NCI-H446 treated with DMSO at 0.1 percent for 48 hours (cell line): ENCODE measurements at regions not wholly inside any gene's neighbourhood (a gene's known extent, or its start where the extent isn't known, plus 50 kb on each side); places are given as distances from the start of the nearest gene placed in this dataset.
"Not testable (repeated sequence)": the region's sequence is repeated elsewhere in the genome, so short reads cannot be mapped to it uniquely, and the experiment has no call there.

Experiments used
- DNase-seq: peaks from one replicate; lab custom pipeline; 2025; lab: John Stamatoyannopoulos, UW

DNA sequence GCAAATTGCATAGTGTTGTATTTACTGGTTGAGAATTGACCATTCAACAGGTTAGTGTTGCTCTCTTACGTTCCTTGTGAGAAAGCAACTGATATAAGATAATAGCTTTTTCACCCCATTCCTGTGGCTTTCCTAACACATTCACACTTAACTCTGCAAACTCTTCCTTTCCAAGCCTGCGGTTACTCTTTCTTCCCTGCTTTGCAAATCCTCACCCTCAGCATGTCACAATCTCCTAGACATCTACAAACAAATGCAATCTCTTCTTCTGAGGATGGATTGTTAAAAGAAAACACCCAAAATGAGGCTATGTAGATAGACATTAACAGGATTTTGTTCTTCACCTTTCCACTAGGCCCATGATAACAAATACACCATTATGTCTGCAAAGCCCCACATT is 771.7 kb upstream of the PCDH7 start:
- no peak for DNase-seq

DNA sequence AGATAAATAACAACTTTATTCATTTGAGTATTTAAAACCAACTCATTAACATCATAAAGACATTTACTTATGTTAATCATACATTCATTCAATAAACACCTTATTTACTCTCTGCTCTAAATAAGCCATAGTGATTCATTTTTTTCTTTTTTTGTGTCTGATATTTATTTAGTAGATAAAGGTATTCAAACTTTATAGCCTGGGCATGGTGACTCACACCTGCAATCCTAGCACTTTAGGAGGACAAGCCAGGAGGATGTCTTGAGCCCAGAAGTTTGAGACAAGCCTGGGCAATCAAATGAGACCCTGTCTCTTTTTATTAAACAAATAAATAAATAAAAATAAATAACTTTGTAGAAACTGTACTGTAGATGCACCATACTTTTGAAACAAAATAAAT is 771.3 kb upstream of the PCDH7 start:
- DNase-seq: no peak

DNA sequence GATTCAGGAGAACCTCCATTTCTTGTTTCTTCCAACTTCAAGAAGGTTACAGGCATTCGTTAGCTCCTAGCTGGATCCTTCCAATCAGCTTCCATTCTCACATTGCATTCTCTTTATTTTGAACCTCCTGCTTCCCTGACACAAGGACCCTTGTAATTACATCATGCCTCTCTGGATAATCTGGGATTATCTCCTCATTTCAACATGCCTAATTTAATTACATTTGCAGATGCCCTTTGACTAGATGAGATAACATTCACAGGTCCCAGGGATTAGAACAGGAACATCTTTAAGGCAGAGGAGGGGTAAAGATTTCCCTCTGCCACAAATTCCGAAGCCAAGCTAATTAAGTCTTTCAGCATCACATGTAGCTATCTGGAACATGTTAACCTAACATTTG is 753.8 kb upstream of the PCDH7 start:
- no peak for DNase-seq

DNA sequence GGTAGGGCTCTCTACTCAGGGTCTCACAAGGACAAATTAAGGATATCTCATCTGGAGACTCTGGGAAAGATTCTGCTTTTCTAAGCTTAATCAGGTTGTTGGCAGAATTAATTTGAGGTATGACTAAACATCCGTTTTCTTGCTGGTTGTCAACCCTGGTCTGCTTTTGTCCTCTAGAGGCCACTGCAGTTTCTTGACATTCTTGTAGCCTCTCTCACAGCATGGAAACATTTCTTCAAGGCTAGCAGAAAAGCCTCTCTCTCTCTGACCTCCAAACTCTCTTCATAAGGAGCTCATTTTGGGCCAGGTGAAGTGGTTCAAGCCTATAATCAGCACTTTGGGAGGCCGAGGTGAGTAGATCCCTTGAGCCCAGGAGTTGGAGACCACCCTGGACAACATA is 749.5 kb upstream of the PCDH7 start:
- no peak for DNase-seq

DNA sequence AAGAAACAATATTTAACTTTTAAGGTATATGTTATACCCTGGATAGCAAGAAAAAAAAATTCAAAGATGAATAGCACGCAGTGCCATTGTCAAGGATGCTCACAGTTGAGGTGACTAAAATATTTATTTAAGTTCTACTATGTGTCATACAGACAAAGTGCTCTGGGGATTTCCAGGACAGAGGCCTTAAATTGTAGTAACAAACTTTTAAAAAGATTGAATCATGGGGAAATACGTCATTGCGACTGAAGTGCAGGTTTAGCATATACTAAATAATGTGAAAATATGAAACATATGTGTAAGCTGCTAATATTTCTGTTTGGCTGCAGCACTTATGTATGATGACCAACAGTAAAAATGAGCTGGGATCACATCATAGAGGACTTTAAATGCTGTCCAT is 748.0 kb upstream of the PCDH7 start:
- no peak for DNase-seq

DNA sequence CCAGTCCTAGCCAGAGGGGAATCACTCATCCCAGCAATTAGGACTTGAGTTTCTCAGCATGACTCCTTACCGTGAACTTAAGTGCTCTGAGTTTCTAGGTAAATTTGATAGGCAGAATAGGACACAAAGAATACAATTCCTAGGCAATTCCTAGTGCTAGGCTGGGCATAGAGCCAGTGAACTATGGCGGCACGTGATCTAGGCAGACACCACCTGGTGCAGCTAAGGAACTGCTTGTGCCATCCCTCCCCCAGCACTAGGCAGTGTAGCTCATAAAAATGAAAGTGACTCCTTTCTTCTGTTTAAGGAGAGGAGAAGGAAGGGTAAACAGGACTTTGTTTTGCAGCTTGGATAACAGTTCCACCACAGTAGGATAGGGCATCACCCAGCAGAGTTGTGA is 736.3 kb upstream of the PCDH7 start:
- no peak for DNase-seq

DNA sequence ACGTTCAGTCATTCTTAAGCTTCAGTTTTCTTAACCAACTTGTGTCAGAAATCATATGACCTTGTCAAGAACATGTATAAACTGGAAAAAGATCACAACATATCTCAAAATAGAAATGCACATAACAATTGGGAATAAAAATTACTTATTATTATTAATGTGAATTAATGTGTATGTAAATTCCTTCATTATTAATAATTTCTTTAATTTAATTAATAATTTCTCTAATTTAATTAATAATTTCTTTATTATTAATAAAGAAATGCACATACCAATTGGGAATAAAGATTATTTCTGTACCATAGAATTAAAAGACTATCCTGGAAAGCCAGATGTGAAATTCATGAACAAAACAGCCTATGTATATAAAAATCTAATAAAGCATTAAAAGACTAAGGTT is 718.5 kb upstream of the PCDH7 start:
- no peak for DNase-seq

DNA sequence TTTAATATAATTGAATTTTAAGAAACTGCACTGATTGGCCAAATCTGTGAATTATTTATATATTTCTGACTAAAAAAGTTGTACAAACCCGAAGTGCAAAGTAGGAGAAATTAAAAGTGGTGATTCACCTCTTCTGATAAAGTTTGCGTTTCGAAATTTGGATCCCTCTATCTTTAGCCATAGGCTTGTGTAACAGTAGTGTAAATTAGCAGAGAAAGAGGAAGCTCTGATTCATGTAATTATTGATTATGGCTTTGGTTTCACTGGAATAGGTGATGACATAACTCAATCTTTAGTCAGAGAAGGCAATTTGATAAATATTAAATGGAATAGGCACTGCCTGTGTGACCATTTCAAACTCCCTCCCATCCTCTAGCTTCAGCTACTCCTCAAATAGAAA is 717.8 kb upstream of the PCDH7 start:
- DNase-seq: no peak

DNA sequence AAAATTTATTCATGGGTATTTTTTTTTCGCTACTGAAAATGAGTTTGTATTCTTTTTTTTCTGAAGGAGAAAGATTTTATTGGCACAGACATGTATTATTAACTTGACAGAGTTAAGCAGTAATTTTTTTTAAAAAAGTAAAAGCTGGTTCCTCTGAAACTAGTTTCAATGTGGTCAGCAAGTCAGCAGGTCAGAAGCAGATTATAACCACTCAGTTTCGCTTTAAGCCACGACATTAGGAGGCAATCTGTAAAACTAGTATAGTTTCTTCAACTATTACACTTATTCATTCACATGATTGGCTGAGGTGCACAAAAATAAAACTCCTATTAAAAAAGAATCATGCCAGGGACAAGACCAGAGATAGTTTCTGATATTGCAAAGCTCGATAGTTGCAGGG is 714.2 kb upstream of the PCDH7 start:
- no peak for DNase-seq

DNA sequence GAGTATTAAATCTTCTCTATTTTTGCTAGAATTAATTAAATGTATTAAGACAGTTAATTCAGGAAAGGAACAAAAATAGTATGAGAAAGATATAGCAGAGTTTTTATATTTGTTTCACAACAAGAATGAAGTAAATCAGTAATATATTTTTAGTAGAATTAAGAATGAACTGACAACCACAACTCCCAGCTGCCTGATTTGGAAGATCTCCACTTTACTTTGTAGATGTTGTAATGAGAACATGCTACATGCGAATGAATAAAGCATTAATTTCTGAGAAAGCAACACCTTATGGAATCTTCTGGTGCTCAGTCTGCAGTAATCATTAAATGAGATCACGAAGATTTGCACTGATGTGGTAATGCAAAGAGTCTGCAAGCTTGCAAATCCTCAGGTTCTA is 695.6 kb upstream of the PCDH7 start:
- DNase-seq: no peak

DNA sequence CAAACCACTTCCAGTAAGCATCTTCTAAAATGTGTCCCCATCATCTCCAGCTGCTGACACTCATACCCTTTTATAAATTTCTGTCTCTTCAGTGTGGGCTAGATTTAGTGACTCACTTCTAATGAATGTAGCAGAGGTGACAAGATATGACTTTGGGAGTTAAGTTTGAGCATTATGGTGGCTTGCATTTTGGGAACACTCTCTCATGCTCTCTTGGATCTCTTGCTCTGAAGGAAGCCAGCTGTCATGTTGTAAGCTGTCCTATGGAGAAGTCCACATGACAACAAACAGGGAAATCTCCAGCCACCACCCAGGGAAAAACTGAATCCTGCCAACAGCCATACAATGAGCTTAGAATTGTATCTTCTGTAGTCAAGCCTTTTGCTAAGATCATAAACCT is 691.3 kb upstream of the PCDH7 start:
- no peak for DNase-seq

DNA sequence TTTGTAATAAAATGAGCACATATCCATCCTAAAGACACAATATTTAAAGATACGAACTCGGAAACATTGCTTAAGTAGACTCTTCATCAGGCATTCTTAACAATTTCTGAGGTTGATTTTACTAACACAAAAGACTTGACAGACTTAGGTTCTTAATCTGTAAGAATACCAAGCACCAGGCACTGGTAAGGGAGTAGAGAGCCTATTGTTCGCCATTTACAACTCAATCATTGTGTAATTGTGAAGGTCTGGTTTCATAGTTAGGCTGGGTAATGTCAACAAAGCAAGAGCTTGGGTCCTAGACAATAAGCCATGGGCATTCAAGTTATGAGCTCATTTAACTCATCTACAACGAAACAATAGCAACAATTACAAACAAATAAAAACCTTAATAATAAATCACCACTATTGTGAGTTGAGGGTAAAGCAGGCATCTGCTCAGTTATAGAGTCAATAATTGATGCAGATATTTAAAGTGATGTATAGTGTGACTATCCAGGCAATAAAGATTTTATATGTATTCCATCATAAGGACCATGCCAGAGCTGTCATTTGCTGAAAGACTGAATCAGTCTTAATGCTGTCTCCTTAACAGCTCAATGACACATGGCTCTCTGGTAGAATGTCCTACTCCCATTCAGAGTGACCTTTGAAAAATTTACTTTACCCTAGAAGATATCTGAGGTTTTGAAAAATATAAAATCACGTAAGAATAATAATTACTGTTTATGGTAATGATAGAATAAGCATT is 664.0 kb upstream of the PCDH7 start:
- DNase-seq: no peak

DNA sequence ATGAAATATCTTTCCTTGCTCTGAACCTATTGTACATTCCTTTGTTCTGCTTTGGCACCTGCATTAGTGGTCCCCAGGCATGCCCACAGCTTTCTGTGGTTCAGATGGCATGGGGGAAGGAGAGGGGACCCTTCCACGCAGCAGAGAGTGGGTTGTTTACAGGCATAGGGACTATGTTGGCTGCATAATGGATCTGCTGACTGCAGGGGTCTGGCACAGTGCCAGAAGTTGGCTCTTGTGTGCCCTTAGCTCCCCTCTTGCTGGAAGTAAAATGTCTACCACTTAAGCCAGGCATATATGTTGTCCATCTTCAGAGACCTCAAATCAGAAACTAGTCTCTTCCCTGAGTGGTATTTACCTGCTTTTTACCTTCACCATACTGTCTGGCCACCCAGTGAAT is 651.9 kb upstream of the PCDH7 start:
- no peak for DNase-seq

DNA sequence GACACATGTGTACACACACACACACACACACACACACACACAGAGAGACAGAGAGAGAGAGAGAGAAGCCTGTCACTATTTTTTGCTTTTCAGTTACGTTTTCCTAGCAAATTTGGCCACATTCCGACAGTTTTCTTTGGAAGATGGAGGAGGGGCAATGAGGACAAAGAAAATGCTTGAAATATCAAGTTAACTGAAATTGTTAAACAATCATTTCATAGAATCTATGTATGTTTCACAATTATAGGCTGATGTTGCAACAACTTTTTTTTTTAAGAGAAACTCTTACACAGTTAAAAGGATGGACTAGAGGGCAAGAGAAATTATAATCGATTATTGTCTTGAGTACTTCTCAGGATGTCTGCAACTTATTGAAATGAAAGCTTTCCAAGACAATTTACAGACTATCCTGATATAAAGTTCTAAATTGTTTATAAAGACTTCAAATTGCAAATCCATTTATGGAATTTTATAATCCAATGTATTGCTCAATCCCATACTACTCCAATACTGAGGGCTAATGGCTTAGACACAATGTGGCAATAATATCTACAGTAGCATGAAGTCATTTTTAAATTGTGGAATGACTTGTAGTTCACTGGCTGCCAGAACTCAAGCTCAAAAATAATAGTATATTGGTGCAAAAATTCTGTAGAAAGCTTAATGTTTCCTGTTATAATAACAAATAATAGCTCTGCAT is 647.0 kb upstream of the PCDH7 start:
- DNase-seq: no peak

DNA sequence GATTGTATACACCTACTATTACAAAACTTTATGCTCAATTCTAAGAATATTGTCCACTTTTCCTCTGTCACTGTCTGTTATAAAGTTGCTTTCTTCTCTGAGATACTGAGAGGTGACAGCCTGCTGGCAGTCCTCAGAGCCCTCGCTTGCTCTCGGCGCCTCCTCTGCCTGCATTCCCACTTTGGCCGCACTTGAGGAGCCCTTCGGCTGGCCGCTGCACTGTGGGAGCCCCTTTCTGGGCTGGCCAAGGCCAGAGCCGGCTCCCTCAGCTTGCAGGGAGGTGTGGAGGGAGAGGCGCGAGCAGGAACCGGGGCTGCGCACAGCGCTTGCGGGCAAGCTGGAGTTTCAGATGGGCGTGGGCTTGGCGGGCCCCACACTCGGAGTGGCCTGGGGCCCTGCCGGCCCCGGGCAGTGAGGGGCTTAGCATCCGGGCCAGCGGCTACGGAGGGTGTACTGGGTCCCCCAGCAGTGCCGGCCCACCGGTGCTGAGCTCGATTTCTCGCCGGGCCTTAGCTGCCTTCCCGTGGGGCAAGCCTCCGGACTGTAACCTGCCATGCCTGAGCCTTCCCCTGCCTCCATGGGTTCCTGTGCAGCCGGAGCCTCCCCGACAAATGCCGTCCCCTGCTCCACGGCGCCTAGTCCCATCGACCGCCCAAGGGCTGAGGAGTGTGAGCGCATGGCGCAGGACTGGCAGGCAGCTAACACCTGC is 627.6 kb upstream of the PCDH7 start:
- not testable (repeated sequence) for DNase-seq

DNA sequence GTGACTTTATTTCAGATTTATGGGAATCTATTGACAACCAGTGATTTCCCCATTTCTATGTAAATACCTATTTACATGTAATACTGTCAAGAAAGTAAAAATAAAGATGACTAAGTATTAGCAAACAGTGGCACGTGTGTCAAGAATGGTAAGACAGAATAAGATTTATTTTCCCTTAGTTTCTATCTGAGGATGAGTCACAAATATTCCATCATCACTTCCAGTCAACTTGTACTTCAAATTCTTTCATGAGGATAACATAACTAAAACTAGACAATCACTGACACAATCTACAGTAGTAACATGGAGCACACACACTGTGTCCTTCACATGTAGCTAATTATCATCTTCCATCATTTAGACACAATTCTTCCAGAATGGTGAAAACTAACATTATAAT is 625.3 kb upstream of the PCDH7 start:
- DNase-seq: no peak

DNA sequence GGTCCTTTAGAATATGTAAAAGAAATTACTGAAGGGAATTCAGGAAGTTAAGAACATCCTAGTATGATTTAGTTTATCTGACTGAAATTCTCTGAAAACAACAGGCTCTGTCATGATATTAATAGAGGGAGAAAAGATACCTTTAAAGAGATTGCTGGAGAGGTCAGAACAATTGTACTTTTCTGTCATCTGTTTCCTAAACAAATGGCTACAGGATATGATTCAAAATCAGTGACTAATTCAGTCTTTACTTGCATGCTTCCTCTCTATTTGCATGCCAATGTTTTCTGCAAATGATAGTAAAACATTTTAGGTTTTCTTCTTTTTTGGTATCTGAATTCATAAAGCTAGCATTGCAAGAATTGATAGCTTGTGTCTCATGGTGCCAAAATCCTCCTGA is 616.7 kb upstream of the PCDH7 start:
- no peak for DNase-seq

DNA sequence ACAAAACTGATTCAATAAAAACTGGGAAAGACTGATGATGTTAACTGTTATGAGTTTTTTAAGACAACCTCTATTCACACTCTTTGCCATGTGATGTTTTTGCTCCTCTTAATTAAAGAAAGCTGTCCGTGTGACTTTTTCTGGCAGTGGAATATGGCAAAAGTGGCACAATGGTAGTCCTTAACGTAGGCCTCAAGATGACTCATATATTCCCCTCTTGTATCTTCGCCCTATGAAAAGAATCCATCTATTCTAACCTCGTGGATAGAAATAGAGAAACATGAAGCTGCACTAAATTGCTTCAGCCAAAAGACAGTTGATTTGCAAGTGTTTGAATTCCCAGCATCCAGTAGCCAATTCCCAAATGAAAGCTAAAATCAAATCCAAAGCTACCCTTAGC is 603.8 kb upstream of the PCDH7 start:
- no peak for DNase-seq

DNA sequence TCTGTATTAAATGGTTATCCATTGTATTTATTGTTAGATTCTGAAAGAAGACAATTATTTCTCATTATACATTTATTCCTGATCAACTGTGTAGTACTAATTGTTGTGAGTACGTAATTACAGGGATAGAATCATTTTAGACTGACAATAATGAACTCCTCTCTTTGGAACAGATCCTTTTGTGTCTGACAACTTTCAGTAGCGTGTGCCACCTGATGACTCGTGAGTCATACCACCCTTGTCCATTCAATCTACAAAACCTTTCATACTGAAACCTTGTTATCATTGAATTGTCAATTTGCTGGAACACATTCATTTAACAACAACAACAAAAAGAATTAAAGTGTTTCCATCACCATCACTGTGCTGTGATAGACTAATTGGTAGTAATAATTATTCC is 602.7 kb upstream of the PCDH7 start:
- no peak for DNase-seq

DNA sequence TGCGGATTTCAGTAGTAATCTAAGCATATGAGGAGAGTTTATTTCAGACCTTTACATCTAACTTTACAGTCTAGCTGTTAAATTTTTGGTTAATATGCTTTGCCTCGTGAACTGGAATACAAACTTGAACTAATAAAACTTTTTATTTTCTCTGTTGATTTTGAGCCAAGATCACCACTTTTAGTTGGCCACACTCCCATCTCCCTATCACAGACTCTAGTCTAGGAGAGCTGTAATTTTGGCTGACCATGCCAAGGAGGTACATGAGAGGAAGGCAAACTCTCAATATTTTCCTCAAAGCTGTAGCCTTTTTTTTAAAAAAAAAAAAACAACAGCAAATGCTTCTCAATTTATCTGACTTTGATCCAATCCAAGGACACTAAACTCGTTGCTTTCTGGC is 597.5 kb upstream of the PCDH7 start:
- no peak for DNase-seq

DNA sequence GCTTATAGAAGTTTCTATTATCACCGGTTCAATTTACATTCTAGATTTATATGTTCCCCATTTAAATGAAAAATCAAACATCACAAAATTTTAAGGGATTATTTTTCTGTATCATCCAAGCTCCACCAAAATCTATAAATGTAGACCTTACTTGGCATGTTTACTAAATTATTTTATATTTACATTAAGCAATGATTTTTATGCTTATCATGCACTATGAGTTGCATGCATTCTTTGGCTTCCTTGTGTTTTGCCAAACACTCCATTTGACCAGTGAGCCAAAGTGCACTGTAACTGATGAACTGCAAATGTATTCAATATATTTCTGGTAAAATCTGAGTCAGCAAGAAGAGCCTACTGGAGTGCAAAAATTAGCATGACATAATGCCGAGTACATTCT is 595.5 kb upstream of the PCDH7 start:
- DNase-seq: not testable (repeated sequence)

DNA sequence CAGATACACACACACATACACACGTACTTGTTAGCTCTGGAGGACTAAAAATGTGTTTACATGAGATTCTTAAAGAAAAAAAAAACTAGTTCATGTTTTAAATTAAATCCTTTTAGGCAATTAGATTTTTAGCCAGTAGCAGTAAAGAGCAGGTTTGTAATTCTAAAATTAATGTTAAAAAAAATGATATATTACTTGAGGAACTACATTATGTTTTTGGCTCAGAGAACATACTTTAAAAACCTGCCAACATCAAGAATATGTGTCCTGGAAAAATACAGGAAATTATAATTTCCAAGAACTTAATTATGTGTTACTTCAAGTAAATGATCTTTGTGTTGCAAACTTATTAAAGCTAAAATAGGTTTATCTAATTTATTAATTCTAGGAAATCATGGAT is 594.3 kb upstream of the PCDH7 start:
- no peak for DNase-seq

DNA sequence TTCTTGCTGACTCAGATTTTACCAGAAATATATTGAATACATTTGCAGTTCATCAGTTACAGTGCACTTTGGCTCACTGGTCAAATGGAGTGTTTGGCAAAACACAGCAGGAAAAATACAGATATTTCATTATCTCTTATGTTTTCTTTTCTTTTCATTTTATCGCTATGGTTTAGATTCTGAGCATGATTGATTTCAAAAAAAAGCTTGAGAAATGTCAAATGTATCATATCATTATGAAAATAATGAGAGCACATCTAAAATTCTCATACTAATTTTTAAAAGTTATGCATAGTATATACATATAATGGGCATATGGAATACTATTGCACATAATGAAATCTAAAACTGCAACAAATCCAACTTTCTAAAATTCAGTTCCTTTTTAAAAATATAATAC is 593.8 kb upstream of the PCDH7 start:
- DNase-seq: no peak
